ENCODE measurements at regions not wholly inside any gene's neighbourhood (a gene's known extent, or its start where the extent isn't known, plus 50 kb on each side); places are given as distances from the start of the nearest gene placed in this dataset.
"Not testable (repeated sequence)": the region's sequence is repeated elsewhere in the genome, so short reads cannot be mapped to it uniquely, and the experiment has no call there.

DNA sequence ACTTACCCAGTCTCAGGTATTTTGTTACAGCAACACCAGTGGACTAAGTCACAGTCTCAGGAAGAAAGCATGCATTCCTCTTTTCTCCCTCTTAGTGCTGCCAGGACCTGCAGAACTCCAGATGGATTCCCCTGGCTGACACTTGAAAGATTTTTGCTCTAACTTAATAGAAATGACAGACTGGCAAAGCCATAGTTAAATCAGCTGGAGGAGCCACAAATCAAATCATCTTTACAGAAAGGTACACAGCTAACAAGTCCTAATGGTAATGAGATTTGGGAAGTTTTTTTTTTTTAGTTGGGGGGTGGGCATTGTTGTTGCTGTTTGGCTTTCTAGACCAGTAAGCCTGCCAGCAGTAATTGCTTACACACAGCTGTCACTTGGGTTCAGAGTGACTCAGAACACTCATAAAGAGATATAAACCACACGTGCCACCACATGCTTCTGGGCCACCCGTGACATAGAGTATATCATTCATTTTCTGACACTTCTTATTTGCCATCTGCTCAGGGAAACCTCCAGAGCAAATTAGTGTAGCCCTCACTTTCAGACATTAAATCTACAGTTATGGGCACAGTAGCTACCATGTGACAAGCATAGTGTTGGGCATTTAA, 72.4 kb downstream of the FH start:
- ATAC-seq (no peak), DNase-seq (no peak)
- intact Hi-C loops (cut with DNase I): no loop called here

DNA sequence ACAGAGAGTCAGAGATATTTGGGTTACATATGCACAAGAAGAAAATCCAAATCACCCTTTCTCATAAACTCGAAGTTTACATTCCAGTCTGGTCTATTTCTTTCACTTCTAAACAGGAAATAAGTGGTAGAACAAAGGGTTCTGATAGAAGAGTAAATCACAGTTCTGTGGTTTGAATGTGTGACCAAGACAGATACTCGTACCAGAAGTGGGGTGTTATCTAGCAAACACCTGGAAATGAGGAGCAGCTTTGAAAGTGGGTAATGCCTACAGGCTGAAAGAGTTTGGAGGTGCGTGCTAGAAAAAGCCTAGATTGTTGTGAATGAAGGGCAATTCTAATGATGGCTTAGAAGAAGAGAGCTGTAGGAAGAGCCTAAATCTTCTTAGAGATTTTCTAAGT, 74.7 kb downstream of the FH start:
- intact Hi-C loops (cut with DNase I): no loop called here
- ATAC-seq (no peak), DNase-seq (no peak)

DNA sequence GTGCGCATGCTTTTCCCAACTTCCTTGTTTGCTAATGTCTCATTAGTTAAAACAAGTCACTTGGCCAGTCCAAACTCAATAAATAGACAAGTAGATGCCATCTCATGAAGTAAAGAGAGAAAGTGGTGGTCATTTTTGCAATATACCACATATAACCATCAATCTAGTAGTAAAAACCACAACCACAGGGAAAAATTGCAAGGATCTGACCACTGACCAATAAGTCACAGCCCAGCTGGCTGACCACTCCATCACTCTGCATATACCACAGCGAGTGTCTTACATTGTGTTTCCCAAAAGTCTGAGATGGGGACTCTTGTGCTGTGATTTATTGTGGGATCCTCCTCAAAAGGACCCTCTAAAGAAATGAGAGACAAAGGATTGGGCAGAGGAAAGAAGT, 76.0 kb downstream of the FH start:
- intact Hi-C loops (cut with DNase I): no loop called here
- ATAC-seq (no peak), DNase-seq (no peak)

DNA sequence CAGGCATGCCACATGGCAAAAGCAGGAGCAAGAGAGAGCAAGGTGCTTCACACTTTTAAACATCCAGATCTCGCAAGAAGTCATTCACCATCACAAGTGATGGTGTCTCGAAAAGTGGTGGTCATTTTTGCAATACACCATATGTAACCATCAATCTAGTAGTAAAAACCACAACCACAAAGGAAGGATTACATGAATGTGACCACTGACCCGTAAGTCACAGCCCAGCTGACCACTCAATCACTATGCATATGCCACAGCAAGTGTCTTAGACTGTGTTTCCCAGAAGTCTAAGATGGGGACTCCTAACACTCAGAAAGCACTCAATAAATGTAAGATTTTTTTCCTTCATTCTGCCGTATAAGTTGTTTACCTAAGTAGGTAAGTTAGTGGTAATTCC, 76.9 kb downstream of the FH start:
- intact Hi-C loops (cut with DNase I): no loop called here
- no peak for ATAC-seq
- no peak for DNase-seq

DNA sequence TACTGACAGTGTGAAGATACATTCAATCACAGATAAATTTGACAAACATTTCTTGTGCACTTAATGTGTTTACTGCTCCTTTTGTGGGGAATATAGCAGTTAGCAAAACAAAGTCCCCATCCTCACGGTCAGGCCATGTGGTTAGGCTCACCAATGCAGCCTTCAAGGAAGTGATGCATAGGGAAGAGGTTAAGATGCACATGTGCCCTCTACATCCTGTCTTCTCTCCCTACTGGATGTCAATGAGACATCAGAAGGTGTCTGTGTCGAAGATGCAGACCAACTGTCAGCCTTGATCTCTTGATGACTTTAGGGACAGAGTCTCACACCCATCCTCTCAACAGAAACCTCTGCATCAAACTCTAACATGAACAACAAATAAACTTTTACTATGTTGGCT, 78.7 kb downstream of the FH start:
- ATAC-seq (no peak), DNase-seq (no peak)
- intact Hi-C loops (cut with DNase I): no loop called here

DNA sequence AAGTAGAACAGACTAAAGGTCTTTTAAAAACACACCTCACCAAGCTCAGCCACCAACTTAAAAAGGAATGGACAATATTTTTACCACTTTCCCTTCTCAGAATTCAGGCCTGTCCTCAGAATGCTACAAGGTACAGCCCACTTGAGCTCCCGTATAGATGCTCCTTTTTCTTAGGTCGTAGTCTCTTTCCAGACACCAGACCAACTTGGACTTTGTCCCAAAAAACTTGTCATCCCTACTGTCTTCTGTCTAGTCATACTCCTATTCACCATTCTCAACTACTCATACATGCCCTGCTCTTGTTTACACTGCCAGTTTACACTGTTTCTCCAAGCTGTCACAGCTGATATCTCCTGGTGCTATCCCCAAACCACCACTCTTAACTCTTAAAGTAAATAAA, 80.9 kb downstream of the FH start:
- intact Hi-C loops (cut with DNase I); DNase-seq; ATAC-seq: not testable (repeated sequence)

DNA sequence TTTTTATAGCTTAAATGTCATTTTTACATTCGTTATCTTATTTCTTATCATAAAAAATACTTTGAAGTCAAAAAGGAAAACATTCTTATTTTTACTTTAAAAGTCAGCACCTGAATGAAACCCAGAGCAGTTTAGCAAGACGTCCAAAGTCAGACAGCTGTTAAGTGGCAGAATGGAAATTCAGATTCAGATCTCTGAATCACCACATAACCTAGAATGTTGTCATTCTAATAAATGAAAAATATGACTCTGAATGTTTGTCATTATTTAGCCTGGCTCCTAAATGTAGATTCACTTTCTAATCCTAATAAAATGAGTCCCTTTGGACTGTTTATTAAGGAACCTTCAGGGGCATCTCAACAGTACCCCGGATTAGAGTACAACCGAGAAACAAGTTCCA, 75.2 kb upstream of the RGS7 start:
- DNase-seq (no peak), ATAC-seq (no peak)
- intact Hi-C loops (cut with DNase I): no loop called here

DNA sequence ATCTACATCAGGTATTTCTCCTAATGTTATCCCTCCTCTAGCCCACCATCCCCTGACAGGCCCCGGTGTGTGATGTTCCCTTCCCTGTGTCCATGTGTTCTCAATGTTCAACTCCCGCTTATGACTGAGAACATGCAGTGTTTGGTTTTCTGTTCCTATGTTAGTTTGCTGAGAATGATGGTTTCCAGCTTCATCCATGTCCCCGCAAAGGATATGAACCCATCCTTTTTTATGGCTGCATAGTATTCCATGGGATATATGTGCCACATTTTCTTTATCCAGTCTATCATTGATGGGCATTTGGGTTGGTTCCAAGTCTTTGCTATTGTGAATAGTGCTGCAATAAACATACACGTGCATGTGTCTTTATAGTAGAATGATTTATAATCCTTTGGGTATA, 68.1 kb upstream of the RGS7 start:
- DNase-seq; intact Hi-C loops (cut with DNase I); ATAC-seq: not testable (repeated sequence)

DNA sequence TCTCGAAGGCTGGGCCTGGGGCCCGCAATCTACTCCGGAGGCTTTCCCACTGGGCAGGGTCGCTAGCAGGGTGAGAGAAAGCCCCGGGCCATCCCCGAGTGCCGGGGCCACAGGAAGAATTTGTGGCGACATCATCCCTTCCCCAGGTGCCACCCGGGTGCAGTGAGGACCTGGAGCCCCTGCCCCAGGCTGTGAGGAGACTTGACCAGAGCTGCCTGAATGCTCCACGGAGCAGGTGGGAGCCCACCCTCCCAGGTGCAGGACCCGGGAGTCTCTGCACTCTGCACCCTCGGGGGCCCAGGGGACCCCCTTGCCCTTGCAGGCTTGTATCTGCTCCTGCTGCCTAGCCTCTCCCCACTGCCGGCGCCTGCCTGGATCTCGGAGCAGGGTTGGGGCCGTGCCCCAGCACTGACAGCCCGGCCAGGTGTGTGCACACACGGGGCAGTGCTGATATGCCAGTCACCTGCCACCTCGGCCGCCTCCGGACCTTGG, 67.5 kb upstream of the RGS7 start:
- intact Hi-C loops (cut with DNase I): no loop called here
- DNase-seq (no peak), ATAC-seq (no peak)

DNA sequence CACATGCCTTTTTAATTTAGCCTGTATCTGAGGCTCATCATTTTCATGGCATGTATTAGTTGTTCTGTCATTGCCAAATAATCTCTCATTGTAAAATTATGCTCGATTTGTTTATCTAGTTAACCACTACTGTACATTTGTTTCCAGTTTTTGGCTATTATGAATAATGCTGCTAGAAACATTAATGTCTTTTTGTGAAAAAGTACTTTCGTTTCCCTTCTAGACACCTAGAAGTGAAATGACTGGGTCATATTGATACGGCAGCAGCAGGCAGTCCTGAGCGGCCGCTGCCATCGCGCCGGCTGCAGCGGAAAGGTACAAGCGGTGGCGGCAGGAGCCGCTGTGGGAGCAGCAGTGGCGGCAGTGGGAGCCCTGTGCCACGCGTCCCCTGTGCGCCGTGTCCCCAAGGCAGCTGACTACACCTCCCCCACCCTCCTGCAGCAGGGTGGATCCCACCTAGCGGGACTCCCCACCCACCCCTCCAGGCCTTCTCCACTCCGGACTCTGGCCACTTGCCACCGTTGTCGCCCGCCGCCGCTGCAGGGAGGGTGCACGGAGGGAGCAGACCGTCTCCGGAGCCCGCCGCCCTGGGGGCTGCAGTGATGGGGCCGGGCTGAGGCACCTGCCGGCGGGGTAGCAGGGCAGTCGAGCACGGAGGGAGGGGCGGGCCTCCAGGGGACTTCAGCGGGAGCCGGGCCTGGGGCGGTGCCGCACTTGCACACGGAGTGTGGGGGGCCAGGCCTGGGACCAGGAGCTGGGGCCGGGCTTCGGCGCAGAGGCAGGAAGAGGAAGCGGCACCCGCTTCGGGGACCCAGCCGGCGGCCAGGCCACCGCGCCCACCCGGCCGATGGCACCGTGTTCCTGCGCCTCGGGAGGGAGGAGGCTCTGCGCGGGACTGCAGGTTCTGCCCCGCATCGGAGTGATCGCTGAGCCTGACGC, 66.8 kb upstream of the RGS7 start:
- ATAC-seq: peak; percentile 8 to 15
- DNase-seq: peak; percentile 21
- intact Hi-C loops (cut with DNase I): no loop called here

DNA sequence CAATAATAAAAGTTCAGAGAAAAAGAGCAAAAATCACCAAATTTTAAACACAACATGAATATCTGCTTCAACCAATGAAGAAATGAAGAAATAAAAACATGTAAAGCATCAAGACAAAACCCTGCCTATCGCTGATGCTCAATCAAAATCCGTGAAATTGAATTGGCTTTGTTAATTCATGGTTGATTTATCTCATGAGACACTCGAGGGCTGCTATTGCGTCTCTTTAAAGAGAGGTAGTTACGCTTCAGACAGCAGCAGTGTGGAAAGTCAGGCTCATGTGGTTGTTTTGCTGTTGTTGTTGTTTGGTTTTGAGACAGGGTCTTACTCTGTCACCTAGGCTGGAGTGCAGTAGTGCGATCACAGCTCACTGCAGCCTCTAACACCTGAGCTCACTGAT, 65.5 kb upstream of the RGS7 start:
- intact Hi-C loops (cut with DNase I): no loop called here
- DNase-seq (no peak), ATAC-seq (no peak)

DNA sequence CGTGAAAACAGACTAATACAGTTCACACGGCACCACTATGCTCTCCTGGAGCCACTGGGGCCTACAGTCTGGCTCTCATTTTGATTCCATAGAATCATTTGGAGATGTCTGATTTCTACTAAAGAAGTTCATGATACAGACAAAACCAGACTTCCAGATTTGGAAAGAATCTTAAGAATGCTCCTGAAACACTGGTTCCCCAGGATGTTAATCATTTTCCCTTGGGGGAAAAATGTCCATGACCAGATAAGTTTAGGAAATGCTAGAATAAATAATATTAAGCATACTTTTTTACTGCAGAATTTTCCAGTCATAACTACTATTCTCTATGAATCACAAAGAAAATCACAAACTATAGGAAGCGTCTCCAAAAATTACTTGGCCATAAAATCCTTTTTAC, 63.0 kb upstream of the RGS7 start:
- DNase-seq: no peak
- intact Hi-C loops (cut with DNase I): no loop called here
- ATAC-seq: no peak

DNA sequence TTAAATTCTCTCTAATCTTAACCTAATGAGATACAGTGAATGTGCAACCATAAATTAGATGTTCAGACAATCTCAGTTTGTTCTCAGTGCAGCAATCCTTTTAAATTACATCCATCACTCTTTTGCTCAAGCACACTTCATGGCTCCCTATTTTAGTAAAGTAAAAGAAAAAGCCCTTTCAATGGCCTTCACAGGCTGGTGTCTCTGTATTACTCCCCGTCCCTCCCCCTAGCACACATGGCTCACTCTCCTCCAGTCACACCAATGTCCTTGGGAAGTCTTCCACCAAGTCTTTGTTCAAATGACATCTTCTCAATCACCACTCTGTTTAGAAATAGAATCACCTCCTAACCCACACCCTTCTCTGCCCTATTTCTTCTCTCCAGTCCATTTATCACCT, 60.3 kb upstream of the RGS7 start:
- intact Hi-C loops (cut with DNase I): no loop called here
- DNase-seq (no peak), ATAC-seq (no peak)

DNA sequence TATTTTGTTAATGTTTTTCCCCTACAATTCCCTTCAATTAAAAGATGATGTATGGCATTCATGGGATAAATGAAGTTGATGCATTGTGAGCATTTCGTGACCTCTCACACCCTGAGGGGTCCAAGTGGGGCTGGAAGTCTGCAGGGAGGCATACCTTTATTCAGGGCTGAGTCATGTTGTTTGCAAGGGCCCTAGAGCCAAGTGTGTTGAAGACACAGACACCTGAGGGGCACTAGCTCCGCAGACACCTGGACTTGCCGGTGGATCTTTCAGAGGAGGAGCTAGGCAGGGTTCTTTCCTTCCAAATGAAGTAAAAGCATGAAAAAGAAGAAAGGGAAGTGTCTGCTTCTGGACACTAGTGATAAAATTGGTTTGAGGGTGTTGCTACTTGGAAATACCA, 57.0 kb upstream of the RGS7 start:
- ATAC-seq: no peak
- no peak for DNase-seq
- intact Hi-C loops (cut with DNase I): no loop called here

DNA sequence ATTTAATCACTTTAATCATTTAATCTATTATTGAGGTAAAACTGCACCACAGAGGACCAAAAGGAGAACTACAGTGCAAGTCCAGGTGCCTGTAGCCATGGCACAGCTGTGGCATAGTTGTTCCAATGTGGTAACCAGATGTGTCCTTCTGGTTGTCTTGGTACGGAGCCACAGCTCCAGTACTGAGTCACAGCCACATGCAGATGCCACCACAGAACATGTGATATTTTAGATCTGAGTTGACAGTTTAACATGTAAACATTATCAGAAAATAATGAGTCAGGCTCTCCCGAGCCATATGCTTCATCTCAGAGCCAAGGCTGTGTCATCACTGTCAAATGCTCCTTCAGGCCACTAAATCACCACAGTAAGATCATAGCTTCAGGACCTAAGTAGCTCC, 56.4 kb upstream of the RGS7 start:
- intact Hi-C loops (cut with DNase I): no loop called here
- DNase-seq: no peak
- ATAC-seq: no peak

DNA sequence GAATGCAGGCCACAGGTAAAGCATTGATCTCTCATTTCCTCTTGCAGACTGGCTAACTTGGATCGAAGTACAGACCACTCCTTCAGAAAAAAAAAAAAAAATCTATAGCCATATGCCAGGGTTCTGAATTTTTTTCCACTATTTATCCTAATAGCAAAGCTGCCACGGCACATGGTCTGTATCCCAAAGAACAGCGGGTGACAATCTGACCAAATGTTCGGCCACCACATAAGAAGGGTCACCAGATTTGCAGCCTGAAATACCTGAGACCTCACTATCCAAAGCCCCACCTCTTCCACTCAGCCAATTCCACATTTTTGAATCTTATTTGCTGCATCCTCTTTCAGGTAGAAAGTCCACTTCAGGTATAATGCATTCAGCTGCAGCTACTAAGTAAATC, 55.6 kb upstream of the RGS7 start:
- intact Hi-C loops (cut with DNase I): no loop called here
- ATAC-seq (no peak), DNase-seq (no peak)

DNA sequence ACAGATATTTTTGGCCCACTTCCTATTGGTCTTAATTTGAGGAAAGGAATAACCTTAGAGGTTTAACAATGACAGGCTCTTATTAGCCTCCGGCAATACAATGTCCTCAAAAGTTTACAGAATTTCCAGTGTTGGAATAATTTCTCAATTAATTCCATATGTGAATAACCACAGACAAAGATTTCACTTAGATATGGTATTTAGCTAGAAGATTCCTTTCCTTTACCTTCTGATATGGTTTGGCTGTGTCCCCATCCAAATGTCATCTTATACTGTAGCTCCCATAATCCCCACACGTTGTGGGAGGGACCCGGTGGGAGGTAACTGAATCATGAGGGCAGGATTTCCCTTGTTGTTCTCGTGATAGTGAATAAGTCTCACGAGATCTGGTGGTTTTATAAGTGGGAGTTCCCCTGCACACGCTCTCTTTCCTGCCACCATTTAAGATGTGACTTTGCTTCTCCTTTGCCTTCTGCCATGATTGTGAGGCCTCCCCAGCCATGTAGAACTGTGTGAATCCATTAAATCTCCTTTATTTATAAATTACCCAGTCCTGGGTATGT, 54.9 kb upstream of the RGS7 start:
- DNase-seq (no peak), ATAC-seq (no peak)
- intact Hi-C loops (cut with DNase I): no loop called here

DNA sequence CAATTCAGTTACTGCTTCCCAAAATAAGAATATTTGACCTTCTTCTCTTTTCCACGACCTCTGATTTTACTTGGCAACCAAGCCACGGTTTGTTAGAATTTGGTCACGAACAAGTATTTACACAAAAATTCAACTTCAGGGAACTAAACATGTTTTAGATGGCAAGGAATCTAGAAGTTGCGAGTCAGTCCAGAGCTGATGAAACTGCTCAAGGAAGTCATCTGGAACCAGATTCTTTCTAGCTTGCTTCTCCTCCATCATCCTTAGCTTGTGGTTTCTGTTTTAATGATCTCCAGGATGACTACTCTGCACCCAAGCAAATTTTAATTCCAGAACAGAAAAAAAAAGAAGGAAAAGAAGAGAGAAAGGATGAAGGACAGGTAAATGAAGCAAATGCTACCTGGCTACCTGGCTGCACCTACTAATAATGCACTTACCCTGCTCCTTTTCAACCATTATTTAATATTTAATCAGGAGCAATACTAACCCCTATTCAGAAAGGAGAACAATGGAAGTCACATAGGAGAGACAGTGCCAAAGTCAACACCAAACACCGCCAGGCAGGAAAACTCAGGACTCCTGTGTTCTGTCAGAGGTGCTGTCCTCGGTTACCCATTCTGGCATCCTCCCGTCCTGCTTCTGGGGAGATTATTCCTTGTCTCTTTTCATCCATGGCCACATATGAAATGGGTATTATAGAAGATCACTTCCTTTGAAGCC, 54.2 kb upstream of the RGS7 start:
- ATAC-seq: no peak
- DNase-seq: no peak
- intact Hi-C loops (cut with DNase I): no loop called here

DNA sequence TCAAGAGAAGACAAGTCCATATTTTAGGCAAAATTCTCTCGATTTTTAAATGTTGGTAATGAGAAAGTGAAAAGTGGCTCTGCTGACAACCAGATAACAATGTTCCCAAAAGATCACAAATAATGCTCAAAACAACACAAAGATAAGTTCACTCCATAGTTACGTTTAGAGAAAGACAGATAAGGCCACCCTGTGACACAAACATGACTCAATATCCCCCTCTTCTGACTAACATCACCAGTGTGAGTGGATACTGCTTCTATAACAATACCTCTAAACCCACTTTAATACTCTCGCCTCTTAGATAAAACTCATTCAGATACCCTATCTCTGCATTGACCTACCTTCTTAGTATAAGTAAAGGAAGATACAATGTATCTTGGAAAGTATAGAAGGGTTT, 51.2 kb upstream of the RGS7 start:
- no peak for ATAC-seq
- DNase-seq: no peak
- intact Hi-C loops (cut with DNase I): no loop called here

All from left cardiac atrium (tissue), 4 donors.